ENCODE measurements at regions not wholly inside any gene's neighbourhood (a gene's known extent, or its start where the extent isn't known, plus 50 kb on each side); places are given as distances from the start of the nearest gene placed in this dataset.

- no peak for DNase-seq (ENCODE audit: low spot score)
- BruUV-seq (replicated peaks): no TSS peak
- Histone ChIP-seq H3K9me3 (ENCODE audit: low read length) (no peaks in the 10 kb centered on the region), H4K20me1 (ENCODE audit: insufficient read depth, low read length) (no peaks in the 10 kb centered on the region), H3K36me3 (ENCODE audit: insufficient read depth, low read length) (no peaks in the 10 kb centered on the region), H3K4me1 (ENCODE audit: insufficient read depth, low read length, poor library complexity, severe bottlenecking) (no peaks in the 10 kb centered on the region), H3K4me2 (ENCODE audit: low read length) (no peak overlapping the region), H3K27ac (ENCODE audit: low read depth, low read length, poor library complexity, severe bottlenecking) (no peak overlapping the region), H3K4me3 (ENCODE audit: low read depth, low read length, poor library complexity, severe bottlenecking) (no peak overlapping the region), H2AFZ (ENCODE audit: low read length) (no peak overlapping the region), H3K9me2 (ENCODE audit: insufficient read depth, low read length) (no peaks in the 10 kb centered on the region), H3K79me2 (ENCODE audit: insufficient read depth, low read depth, low read length) (no peaks in the 10 kb centered on the region)
- ChIA-PET CTCF (ENCODE audit: unreplicated experiment) (no interaction called here), POLR2A (interaction anchor here (0.7 to 1.1 kb wide), 3 partner anchors 15 to 69 kb away, joined by 3 to 4 read pairs (median 4); no protein-coding TSS in a partner anchor)
- TF ChIP-seq CTCF (conservative IDR thresholded peaks at IDR 0.05; ENCODE audit: low read length) (no peak), EZH2phosphoT487 (IDR thresholded peaks at IDR 0.05; ENCODE audit: borderline replicate concordance, low read depth, low read length) (no peak)
- intact Hi-C loops (cut with micrococcal nuclease; ENCODE audit: unreplicated experiment): no loop called here
Observed at GRCh38 chr1:87833166-87833565, 504.5 kb downstream of the LMO4 start.

GRCh38 chr1:87834151-87834550, 505.5 kb downstream of the LMO4 start:
- H2AFZ ChIP-seq (ENCODE audit: low read length): no peak overlapping the region
- H3K4me1 ChIP-seq (ENCODE audit: insufficient read depth, low read length, poor library complexity, severe bottlenecking): no peaks in the 10 kb centered on the region
- no peak for TF ChIP-seq CTCF (conservative IDR thresholded peaks at IDR 0.05; ENCODE audit: low read length)
- TF ChIP-seq EZH2phosphoT487 (IDR thresholded peaks at IDR 0.05; ENCODE audit: borderline replicate concordance, low read depth, low read length): no peak
- no peaks in the 10 kb centered on the region for H3K36me3 ChIP-seq (ENCODE audit: insufficient read depth, low read length)
- H4K20me1 ChIP-seq (ENCODE audit: insufficient read depth, low read length): no peaks in the 10 kb centered on the region
- no peaks in the 10 kb centered on the region for H3K9me2 ChIP-seq (ENCODE audit: insufficient read depth, low read length)
- no peak overlapping the region for H3K4me2 ChIP-seq (ENCODE audit: low read length)
- H3K9me3 ChIP-seq (ENCODE audit: low read length): no peaks in the 10 kb centered on the region
- intact Hi-C loops (cut with micrococcal nuclease; ENCODE audit: unreplicated experiment): no loop called here
- H3K4me3 ChIP-seq (ENCODE audit: low read depth, low read length, poor library complexity, severe bottlenecking): no peak overlapping the region
- BruUV-seq (replicated peaks): no TSS peak
- POLR2A ChIA-PET: no interaction called here
- H3K79me2 ChIP-seq (ENCODE audit: insufficient read depth, low read depth, low read length): no peaks in the 10 kb centered on the region
- no peak for DNase-seq (ENCODE audit: low spot score)
- H3K27ac ChIP-seq (ENCODE audit: low read depth, low read length, poor library complexity, severe bottlenecking): no peak overlapping the region
- CTCF ChIA-PET (ENCODE audit: unreplicated experiment): no interaction called here

- Histone ChIP-seq H4K20me1 (ENCODE audit: insufficient read depth, low read length) (no peaks in the 10 kb centered on the region), H3K36me3 (ENCODE audit: insufficient read depth, low read length) (no peaks in the 10 kb centered on the region), H3K4me1 (ENCODE audit: insufficient read depth, low read length, poor library complexity, severe bottlenecking) (no peaks in the 10 kb centered on the region), H3K9me3 (ENCODE audit: low read length) (no peaks in the 10 kb centered on the region), H3K4me3 (ENCODE audit: low read depth, low read length, poor library complexity, severe bottlenecking) (no peak overlapping the region), H3K4me2 (ENCODE audit: low read length) (no peak overlapping the region), H3K79me2 (ENCODE audit: insufficient read depth, low read depth, low read length) (no peaks in the 10 kb centered on the region), H3K27ac (ENCODE audit: low read depth, low read length, poor library complexity, severe bottlenecking) (no peak overlapping the region), H2AFZ (ENCODE audit: low read length) (no peak overlapping the region), H3K9me2 (ENCODE audit: insufficient read depth, low read length) (no peaks in the 10 kb centered on the region)
- DNase-seq (ENCODE audit: low spot score): no peak
- no TSS peak for BruUV-seq (replicated peaks)
- ChIA-PET CTCF (ENCODE audit: unreplicated experiment) (no interaction called here), POLR2A (no interaction called here)
- intact Hi-C loops (cut with micrococcal nuclease; ENCODE audit: unreplicated experiment): no loop called here
- TF ChIP-seq CTCF (conservative IDR thresholded peaks at IDR 0.05; ENCODE audit: low read length) (no peak), EZH2phosphoT487 (IDR thresholded peaks at IDR 0.05; ENCODE audit: borderline replicate concordance, low read depth, low read length) (no peak)
Observed at GRCh38 chr1:87834941-87835340, 506.3 kb downstream of the LMO4 start.

Measured in OCI-LY7 (cell line).